ENCODE measurements at regions not wholly inside any gene's neighbourhood (a gene's known extent, or its start where the extent isn't known, plus 50 kb on each side); places are given as distances from the start of the nearest gene placed in this dataset.
"Not testable (repeated sequence)": the region's sequence is repeated elsewhere in the genome, so short reads cannot be mapped to it uniquely, and the experiment has no call there.

DNA sequence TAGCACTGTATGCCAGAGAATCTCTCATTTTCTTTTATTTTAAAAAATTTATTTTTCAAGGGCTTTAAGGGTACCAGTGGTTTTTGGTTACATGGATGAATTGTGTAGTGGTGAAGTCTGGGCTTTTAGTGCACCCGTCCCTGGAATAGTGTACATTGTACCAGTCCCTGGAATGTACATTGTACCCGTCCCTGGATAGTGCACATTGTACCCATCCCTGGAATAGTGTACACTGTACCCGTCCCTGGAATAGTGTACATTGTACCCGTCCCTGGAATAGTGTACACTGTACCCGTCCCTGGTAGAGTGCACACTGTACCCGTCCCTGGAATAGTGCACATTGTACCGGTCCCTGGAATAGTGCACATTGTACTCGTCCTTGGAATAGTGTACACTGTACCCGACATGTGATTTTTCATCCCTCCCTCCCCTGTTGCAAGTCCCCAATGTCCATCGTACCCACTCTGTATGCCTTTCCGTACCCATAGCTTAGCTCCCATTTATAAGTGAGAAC, 56.1 kb upstream of the HELT start:
- CTCF ChIA-PET: no interaction called here
- POLR2A ChIA-PET: no interaction called here

- POLR2A ChIA-PET: not testable (repeated sequence)
- CTCF ChIA-PET: interaction anchor here (0.9 kb wide), 1 partner anchor 232 kb away, joined by 3 read pairs; no protein-coding TSS in a partner anchor
Observed at GRCh38 chr4:184965230-184966050, 52.9 kb upstream of the HELT start.

GRCh38 chr4:184966051-184966691, 52.1 kb upstream of the HELT start:
- POLR2A ChIA-PET, CTCF ChIA-PET: not testable (repeated sequence)

DNA sequence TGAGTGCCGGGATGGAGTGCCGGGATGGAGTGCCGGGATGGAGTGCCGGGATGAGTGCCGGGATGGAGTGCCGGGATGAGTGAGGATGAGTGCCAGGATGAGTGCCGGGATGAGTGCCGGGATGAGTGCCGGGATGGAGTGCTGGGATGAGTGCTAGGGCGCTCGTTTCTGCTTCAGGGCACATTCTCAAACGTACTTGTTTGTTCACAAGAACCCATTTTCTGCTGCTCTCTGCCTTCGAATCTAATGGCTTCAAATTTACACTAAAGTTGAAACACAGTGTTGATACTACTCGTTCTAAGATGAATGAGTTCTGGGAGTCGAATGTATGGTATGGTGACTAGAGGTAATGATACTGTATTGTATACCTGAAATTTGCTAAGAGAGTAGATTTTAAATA, 50.6 kb upstream of the HELT start:
- CTCF ChIA-PET: not testable (repeated sequence)

DNA sequence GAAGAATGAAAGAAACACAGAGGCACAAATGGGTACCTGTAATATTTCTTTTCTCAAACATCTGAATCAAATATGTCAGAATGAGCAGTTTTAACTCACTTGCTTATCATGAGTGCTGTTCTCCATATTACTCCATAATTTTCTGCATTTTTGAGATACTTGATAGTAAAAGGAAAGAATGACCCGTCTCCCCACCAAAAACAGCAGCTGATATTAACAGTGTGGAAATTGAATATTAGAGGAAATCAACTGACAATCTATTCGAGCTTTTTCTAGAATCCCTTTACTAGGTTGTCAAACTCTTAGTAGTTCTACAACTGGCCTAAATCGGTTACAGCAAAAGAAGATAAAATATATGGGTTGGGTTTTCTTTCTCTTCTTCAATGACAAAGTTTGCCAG, 49.9 kb upstream of the HELT start:
- POLR2A ChIA-PET: no interaction called here
- CTCF ChIA-PET: no interaction called here

More for the DNA sequence above, 50.6 kb upstream of the HELT start:
- POLR2A ChIA-PET: not testable (repeated sequence)
